Adrenal gland (tissue), 5 donors: ENCODE measurements at regions not wholly inside any gene's neighbourhood (a gene's known extent, or its start where the extent isn't known, plus 50 kb on each side); places are given as distances from the start of the nearest gene placed in this dataset.

Source experiments
- CTCF ChIP-seq, 6 experiments: fragments of 450-650 bp in 4 of 6; fragments of 200-600 bp in 2 of 6; sonication (generic) in 1 of 6; IDR thresholded peaks; 1 replicate in 5 of 6; 2 replicates in 1 of 6; pipeline versions ENCODE4 v1.5.1 to v1.8.0; 2016 to 2021; ENCODE audit warnings: antibody characterized with exemption in 6 of 6, mild to moderate bottlenecking in 2 of 6, moderate library complexity in 1 of 6
- POLR2A ChIP-seq, 2 donors: fragments of 450-650 bp; IDR thresholded peaks; one replicate each; pipeline ENCODE4 v1.6.1; 2017; ENCODE audit warnings: antibody characterized with exemption in 2 of 2, mild to moderate bottlenecking in 2 of 2, moderate library complexity in 1 of 2
- donor health status: DM: no; HTN: no; CAD: no.

GRCh38 chr14:71583194-71583593 lies 349.0 kb upstream of the RGS6 start:
- no peak for TF ChIP-seq CTCF (IDR thresholded peaks at IDR 0.05)
- TF ChIP-seq POLR2A (IDR thresholded peaks at IDR 0.05), result no peak
